Activated CD4-positive, alpha-beta T cell treated with anti-CD3 and anti-CD28 coated beads, Interleukin-2, amount 50 U/mL, for 48 hours (primary cell): ENCODE measurements at regions not wholly inside any gene's neighbourhood (a gene's known extent, or its start where the extent isn't known, plus 50 kb on each side); places are given as distances from the start of the nearest gene placed in this dataset.

Experiments used
- DNase-seq, 2 experiments: peaks; one replicate each; pipeline ENCODE4 v3.0.0-alpha.2; 2020

- no peak for DNase-seq
Measured at GRCh38 chr15:38648121-38648843, 83.7 kb upstream of the RASGRP1 start.

GRCh38 chr15:38650384-38650783 is 85.8 kb upstream of the RASGRP1 start:
- DNase-seq = no peak

- DNase-seq = no peak
Measured at GRCh38 chr15:38650936-38651327, 86.3 kb upstream of the RASGRP1 start.

DNA sequence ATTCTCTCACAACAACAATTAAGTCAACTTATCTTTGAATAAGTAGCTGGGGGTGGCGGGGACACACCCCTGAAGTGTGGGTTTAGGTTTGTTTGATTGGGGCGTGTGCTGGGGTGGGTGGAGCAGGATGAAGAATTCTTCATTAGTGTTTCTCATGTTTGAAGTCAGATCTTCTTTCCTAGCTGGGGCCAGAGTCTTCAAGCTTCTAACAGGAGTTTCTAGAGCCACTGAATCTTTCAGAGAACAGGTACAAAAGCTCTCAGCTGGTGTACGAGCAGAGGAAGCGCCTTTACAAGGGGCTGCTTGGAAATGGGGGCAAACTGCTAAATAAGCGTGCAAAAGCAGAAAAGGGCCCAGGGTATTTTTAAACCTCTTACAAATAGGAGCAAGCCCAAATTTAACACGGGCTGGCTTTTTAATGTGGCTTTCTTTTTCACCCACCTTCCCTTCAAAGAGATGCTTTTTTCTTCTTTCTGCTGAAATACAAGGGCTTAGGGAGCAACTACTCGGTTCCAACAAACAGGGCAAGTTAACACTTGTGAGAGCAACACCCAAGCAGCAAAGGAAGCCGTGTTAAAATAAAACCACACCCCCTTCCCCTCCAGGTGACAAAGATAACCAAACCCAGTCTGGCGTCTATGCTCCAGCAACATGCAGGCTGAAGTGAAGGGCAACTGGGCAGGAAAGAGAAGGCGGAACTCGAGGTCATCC is 86.9 kb upstream of the RASGRP1 start:
- peak in 1 of 2 experiments; percentile 47 for DNase-seq

- DNase-seq = no peak
Measured at GRCh38 chr15:38652183-38652794, 87.7 kb upstream of the RASGRP1 start.

DNA sequence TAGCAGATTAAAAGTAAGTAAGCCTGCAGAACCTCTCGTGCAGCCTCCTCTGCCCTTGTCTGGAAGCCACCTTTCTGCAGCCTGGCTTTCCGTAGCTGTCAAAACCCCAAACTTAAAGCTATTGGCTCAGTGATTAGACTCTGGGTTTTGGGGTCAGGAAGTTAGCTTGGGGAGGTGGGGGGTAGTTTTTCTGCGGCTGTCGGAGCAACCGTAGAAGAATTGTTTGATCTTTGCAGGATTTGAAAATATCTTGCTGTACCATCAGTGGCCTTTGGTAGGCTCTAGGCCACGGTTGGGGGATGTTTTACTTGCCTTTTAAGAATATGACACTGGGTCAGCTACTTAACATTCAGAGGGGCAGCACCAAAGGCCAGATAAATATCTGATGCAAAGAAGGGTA is 88.4 kb upstream of the RASGRP1 start:
- DNase-seq = peak; percentile 42 to 56

- DNase-seq = no peak
Measured at GRCh38 chr15:38658431-38658830, 93.8 kb upstream of the RASGRP1 start.

GRCh38 chr15:38660738-38661137 is 96.1 kb upstream of the RASGRP1 start:
- DNase-seq = no peak

DNA sequence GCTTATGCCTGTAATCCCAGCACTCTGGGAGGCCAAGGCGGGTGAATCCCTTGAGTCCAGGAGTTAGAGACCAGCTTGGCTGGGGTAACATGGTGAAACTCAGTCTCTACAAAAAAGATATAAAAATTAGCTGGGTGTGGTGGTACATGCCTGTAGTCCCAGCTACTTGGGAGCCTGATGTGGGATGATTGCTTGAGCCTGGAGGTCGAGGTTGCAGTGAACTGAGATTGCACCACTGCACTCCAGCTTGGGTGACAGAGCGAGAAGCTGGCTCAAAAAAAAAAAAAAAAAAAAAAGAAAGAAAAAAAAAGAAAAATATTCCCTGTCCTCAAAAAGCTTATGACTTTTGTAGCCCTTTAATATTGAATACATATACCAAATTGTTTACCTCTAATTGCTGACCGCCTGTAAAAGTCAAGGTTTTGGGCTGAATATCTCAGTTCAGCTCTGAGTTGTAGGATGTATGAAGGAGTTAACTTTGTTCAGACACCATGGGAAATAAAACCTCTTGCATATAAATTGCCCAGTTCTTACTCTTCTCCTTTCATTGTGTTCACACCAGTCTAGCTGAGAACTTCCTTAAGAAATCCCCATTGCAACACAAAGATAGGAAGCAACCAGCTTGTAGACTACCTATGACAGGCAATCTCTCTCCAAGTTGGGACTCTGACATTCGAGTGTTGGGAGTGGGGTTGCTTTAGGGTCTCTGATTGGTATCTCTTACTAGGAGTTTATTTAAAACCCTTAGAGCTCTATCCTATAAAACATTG is 97.6 kb upstream of the RASGRP1 start:
- no peak for DNase-seq

DNA sequence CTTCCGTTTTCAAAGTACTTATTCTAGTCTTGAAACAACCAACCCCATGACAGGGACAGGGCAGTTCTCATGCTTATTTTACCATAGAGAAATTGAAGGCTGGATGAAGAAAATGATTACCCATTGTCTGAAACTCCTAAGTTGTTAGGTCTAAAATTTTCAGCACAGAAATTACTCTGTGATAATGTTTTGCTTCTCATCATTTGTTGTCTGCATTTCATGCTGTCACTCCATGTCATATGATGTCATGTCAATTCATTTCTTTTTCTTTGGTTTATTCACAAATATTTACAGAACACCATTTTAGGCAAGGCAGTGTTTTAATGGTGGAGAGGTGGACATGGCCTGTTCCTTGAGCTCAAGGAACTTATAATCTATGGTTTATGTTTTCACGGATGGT is 98.2 kb upstream of the RASGRP1 start:
- DNase-seq = no peak

DNA sequence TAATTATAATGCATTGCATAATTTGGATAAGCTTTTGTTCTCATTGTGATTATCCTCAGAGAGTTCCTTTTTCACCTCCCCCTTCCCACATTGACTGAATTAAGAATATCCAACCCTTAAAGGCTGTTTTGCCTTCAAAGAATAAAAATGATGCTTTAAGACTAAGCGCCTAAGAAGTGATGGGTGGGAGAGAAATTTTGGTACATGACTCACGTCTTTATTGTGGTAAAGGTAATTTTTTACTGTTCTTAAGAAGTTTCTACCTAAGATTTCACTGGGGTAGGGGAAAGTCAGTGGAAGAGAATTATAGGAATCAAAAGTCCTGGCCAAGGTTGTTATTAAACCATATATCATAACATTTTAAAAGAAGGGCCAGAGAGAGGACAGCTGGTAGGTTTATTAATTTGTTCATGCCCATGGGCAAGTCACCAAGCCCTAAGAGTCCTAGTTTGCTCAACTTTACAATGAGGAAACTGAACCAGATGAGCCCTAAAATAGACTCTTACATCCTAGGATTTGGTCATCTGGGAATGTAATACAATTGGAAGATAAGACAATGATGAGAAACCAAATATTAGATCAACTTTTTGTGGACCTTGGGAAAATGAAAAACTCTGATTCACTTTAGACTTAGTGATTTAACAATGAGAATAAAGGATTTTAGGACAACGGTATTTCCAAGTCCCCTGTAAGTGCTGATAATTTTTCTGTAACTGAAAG is 101.1 kb upstream of the RASGRP1 start:
- DNase-seq = no peak

DNA sequence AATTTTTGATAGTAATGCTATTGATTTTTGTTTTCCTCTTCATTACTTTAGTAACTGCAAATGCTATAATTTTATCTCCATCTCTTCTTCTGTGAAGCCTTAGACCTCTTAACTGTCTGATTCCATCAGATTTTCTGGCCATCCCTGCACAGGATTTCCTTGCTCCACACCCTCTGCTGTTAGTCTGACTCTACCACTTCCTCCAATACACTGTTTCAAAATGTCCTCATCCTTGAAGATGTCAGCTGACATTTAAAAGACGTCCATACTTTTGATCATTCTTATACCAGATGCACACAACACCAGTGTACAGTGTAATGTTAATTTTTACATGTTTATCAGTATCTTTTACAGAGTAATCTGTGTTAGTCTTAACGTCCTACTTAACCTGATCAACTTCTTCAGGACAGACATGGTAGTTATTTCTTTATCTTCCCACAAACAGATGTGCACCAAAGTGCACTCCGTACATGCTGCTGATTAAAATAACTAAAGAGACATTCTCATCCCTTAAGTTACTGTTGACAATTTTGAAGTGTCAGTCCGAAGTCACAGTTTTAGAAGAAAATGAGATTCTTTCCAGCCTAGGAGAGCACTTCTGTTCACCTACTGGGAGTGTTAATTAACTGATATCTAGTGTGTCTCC is 102.4 kb upstream of the RASGRP1 start:
- no peak for DNase-seq

GRCh38 chr15:38667890-38668850 is 103.6 kb upstream of the RASGRP1 start:
- no peak for DNase-seq

GRCh38 chr15:38668898-38669391 is 104.3 kb upstream of the RASGRP1 start:
- no peak for DNase-seq

DNA sequence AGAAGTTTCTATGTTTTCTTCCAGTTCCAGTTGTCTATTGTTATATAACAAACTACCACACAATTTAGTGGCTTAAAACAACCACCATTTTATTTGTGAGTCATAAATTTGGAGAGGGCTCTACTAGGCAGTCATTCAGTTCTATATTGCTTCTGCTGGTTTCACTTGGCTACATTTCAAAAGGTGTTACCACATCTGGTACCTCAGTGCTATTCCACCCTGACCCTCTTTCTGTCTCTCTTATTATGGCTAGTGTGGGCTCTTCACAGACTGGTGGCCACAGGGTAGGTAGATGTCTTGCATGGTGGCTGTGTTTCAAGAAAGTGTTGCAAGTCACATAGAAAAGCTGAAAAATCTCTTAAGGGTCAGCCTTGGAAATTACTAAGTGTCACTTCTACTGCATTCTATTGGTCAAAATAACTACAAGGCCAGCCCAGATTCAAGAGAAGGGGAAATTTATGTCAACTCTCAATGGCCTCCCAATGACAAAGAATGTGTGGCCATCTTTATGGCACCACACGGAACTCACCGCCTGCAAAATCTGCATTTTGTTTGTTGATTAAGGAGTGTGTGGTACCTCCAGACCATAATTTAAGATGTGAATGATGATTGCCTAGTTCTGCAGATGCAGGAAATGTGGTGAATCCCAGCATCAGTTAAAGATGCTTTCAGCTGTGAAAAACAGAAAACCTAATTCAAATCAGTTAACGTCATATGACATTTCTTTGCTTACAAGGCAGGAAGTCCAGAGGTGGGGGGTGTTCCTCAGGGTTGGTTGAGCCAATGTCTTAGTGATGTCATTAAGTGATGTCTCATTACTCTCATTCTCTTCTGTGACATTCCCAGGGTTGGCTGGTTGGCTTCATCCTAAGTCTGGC is 105.8 kb upstream of the RASGRP1 start:
- DNase-seq = peak; percentile 64 to 71

- no peak for DNase-seq
Measured at GRCh38 chr15:38671006-38671387, 106.4 kb upstream of the RASGRP1 start.

GRCh38 chr15:38671675-38672254 is 107.2 kb upstream of the RASGRP1 start:
- DNase-seq = peak in 1 of 2 experiments; percentile 63

DNA sequence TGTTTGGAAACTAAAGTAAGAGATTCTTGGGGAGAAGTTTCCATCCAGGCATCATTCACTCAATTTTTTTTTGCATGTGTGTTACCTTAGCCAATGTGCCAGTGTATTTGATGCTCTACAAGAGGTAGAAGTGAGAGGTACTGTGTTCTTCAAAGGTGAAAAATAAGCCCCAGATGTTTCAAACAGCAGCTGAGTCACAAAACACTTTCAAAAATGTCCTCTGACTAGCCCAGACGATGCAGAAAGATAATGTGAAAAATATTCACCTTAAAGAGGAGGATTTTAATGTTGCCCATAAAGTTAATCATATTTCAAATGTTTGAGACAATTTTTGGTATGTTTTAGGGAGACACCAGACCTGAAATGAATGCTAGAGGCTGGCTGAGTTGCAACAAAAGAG is 107.7 kb upstream of the RASGRP1 start:
- no peak for DNase-seq
